NCI-H1436 (cell line): ENCODE measurements at regions not wholly inside any gene's neighbourhood (a gene's known extent, or its start where the extent isn't known, plus 50 kb on each side); places are given as distances from the start of the nearest gene placed in this dataset.

ENCODE experiments used
- DNase-seq: peaks from one replicate; lab custom pipeline; 2025; lab: John Stamatoyannopoulos, UW

GRCh38 chr2:225340923-225341322, 58.6 kb upstream of the NYAP2 start:
- no peak for DNase-seq

GRCh38 chr2:225337183-225337582, 62.3 kb upstream of the NYAP2 start:
- DNase-seq, result no peak

DNA sequence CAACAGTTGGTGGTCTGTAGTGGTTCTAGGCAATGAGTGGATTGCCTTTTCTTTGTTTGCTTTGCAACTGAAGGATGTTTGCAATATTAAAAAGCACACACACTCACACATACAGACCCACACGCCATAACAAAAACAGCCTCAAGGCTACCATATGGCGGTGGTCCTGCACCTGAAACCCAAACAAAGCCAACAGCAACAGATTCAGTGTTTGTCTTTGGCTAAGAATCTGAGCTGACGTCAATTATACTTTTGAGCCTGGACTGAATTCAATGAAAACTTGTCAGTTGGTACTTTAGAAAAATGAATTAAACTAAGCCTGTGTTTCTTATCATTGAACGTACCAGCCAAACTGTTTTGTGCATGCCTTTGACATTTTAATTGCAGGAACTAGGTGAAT, 65.0 kb upstream of the NYAP2 start:
- peak; percentile 76 for DNase-seq

DNA sequence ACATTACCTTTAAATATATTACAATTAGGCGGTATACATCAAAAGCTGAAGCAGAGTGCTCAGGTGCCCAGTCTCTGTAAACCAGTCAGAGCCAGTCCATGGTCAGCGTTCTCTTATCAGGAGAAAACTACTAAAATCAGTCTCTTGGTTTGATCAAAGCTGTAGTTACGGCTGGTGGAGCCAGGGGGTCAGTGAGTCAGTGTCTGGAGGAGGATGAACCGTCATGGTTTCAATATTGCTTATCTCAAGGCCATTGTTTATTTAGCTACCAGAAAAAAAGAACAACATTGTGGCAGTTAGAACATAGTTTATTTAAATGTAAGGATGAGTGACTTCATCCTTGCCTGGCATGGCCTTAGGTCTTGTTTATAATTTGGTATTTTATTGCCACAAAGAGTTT, 71.3 kb upstream of the NYAP2 start:
- no peak for DNase-seq

DNA sequence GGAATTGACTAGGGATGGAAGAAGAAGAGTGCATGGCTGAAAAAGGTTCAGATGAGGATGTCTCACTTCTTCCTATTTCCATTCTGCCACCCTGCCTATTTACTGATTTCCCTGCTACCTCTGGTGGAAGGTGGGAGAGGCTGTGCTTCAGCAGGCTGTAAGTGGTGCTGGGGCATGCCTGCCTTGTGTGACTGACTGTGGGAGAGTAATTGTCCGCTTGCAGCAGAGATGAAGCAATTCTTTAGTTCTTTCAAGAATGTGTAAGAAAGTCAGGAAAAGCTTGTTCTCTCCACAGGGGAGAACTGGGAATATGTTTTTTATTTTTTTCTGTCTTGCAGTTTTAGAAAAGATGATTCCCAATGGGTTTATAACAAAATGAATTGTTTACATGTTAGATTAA, 72.5 kb upstream of the NYAP2 start:
- peak; percentile 22 for DNase-seq

GRCh38 chr2:225319872-225320271, 79.6 kb upstream of the NYAP2 start:
- no peak for DNase-seq

GRCh38 chr2:225318440-225318839, 81.1 kb upstream of the NYAP2 start:
- no peak for DNase-seq

DNA sequence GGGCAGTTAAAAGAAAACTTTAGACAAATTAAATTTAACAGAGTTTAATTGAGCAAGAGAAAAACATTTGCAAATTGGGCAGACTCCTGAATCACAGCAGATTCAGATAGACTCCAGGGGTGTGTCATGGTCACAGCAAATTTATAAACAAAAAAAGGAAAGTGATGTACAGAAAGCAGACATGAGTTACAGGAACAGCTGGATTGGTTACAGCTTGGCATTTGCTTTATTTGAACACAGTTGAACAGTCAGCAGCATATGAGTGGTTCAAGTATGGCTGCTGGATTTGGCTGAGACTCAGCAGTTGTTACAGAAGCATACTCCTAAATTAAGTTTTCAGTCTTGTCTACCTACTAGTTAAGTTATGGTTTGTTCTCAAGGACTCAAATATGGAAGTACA, 82.3 kb upstream of the NYAP2 start:
- DNase-seq, result no peak

GRCh38 chr2:225310745-225311144, 88.8 kb upstream of the NYAP2 start:
- peak; percentile 23 for DNase-seq

DNA sequence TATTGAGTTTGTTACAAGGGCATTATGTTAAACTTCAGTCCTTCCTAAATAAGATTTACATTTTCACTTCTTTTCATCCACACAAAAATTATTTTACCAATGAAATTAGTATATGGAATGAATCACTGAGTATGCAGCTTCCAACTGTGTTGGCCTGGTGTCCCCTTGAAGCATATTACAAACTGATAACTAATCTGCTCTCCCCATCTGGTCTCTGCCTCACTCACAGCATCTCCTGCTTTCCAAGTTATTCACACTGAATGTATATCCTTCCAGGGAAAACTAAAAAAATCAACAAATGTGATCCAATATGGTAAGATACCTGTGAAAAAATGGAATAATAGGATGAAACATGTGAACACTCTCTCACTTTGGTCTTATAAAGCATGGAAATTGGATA, 90.0 kb upstream of the NYAP2 start:
- DNase-seq, result no peak

DNA sequence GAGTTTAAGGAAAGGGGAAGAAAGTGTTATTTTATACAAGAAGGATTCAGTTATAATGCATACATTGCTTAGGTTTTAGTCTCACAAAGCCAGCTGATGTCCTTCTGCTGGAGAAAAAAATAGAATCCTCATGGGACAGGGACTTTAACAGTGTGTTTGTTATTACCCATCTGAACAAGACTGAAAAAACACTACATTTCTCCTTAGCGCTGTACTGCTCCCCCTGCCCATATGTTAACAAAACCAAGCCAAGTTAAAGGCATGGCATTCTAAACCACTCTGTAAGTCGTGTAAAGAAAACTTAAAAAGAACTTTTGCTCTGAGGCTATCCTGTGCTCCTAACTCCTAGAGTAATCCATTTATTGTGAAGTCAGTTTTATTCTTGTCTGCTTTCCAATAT, 102.6 kb upstream of the NYAP2 start:
- DNase-seq, result no peak

- DNase-seq, result no peak
These were observed 104.4 kb upstream of the NYAP2 start for GRCh38 chr2:225295102-225295501.

DNA sequence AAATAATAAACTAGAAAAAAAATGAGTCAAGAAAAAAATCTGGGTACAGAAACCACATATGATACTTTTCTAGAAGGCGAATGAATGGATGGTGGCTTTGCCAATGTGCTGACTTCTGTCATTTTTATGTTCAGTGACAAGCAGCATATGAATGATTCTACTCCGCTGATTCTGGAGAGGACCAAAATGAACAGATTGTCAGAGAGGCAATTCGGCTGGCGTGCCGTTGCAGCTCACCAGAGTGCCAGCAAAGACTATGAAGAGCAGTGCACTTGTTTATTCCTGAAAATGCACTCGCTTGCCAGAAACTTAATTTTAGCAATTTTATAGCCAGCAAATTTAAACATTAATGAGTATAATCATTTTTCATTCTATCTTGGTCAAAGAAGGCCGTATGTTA, 105.9 kb upstream of the NYAP2 start:
- no peak for DNase-seq

- DNase-seq, result no peak
These were observed 108.6 kb upstream of the NYAP2 start for GRCh38 chr2:225290757-225291400.

- no peak for DNase-seq
These were observed 109.9 kb upstream of the NYAP2 start for GRCh38 chr2:225289659-225290058.

- no peak for DNase-seq
These were observed 110.5 kb upstream of the NYAP2 start for GRCh38 chr2:225288986-225289385.

- peak; percentile 45 for DNase-seq
These were observed 116.4 kb upstream of the NYAP2 start for GRCh38 chr2:225282858-225283710.

- DNase-seq, result no peak
These were observed 123.3 kb upstream of the NYAP2 start for GRCh38 chr2:225276207-225276606.

GRCh38 chr2:225275443-225275842, 124.1 kb upstream of the NYAP2 start:
- DNase-seq, result no peak

GRCh38 chr2:225274751-225275150, 124.8 kb upstream of the NYAP2 start:
- peak; percentile 80 for DNase-seq

DNA sequence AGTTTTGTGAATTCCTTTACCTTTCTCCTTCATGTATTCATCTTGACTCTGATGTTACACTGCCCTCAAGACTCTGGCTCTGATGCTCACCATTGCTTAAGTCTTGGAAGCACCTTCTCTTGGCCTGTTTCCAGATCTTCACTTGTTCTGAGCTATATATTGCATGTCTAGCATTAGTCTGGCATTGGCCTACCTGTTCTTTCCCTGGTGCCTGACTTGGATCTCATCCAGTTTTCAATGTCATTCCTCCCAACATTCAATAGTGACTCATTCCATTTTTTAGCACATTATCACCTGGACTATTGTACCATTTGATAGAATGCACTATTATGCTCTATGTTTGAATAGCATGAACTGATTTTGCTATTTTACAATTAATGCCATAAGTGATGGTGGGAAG, 127.3 kb upstream of the NYAP2 start:
- no peak for DNase-seq

GRCh38 chr2:225270861-225271260, 128.6 kb upstream of the NYAP2 start:
- peak; percentile 59 for DNase-seq

GRCh38 chr2:225270053-225270452, 129.5 kb upstream of the NYAP2 start:
- DNase-seq, result no peak

DNA sequence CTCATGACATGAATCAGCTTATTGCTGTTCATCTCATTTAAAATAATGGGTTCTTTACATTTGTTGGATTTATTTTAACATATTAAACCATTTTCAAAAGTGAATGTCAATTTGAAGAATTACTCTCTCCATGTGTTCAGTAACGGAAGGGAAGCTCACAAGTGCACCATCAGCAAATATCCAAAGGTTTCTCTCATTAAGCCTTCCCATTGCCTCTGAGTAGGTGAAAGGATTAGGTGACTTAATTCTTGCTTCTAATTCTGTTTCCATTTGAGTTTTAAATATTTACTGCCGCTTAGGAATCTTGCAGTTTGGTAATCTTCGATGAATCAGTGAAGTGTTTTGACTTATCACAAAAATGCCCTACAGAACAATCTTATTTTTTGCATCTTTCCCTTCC, 145.1 kb upstream of the NYAP2 start:
- DNase-seq, result no peak
